Calu3 (cell line): ENCODE measurements at regions not wholly inside any gene's neighbourhood (a gene's known extent, or its start where the extent isn't known, plus 50 kb on each side); places are given as distances from the start of the nearest gene placed in this dataset.

Experiments
- BruUV-seq: library from RNA; stranded (reverse); fragments of 400-500 nt; replicated peaks from 2 replicates; lab custom pipeline; 2021; lab: Mats Ljungman, UMichigan
- CTCF ChIA-PET: fragments of 300-600 bp; sonication (Branson Sonifier 250); formaldehyde crosslinking; loops from one replicate; lab custom pipeline; 2022; ENCODE audit warnings: antibody characterized with exemption; lab: Charles Lee
- DNase-seq: peaks from one replicate; pipeline ENCODE4 v3.0.0; 2022
- H3K27ac Mint-ChIP-seq: one replicate; pipeline ENCODE4 v1.8.0; 2022; ENCODE audit warnings: mixed read lengths; ENCODE audit not compliant: unreplicated experiment
- H3K27me3 Mint-ChIP-seq: one replicate; pipeline ENCODE4 v1.8.0; 2022; ENCODE audit warnings: mixed read lengths; ENCODE audit not compliant: unreplicated experiment
- H3K36me3 Mint-ChIP-seq: one replicate; pipeline ENCODE4 v1.8.0; 2022; ENCODE audit warnings: mild to moderate bottlenecking, moderate library complexity, mixed read lengths; ENCODE audit not compliant: insufficient read depth, unreplicated experiment
- H3K4me1 Mint-ChIP-seq: one replicate; pipeline ENCODE4 v1.8.0; 2022; ENCODE audit warnings: mild to moderate bottlenecking, low read depth, mixed read lengths; ENCODE audit not compliant: unreplicated experiment
- H3K4me3 Mint-ChIP-seq: one replicate; pipeline ENCODE4 v1.8.0; 2022; ENCODE audit warnings: mild to moderate bottlenecking, low read depth, moderate library complexity, mixed read lengths; ENCODE audit not compliant: unreplicated experiment
- H3K9me3 Mint-ChIP-seq: one replicate; pipeline ENCODE4 v1.8.0; 2022; ENCODE audit warnings: low read depth, mixed read lengths; ENCODE audit not compliant: unreplicated experiment
- intact Hi-C: fragments of 100-400 bp; cut with micrococcal nuclease; formaldehyde crosslinking; loops from one replicate; pipeline ENCODE4 v1.10.0; 2022; ENCODE audit not compliant: unreplicated experiment
- TF ChIP-seq, protein P1 (sequence below): fragments of 200-600 bp; IDR thresholded peaks from one replicate; pipeline ENCODE4 v1.8.0; 2022; ENCODE audit warnings: antibody characterized with exemption; ENCODE audit not compliant: unreplicated experiment

DNA sequence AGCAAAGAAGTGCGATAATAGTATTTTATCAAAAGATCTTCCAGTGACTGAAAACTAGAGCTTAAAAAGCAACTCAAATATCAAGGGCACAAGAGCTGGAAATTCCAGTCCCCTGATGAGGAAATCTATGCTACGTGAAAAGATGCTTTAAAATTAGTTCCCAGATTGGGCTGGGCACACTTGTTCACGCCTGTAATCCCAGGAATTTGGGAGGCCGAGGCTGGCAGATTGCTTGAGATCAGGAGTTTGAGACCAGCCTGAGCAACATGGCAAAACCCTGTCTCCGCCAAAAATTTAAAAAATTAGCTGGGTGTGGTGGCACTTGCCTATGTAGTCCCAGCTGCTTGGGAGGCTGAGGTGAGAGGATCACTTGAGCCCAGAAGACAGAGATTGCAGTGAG, 138.8 kb downstream of the SEMA6D start:
- DNase-seq = no peak
- Mint-ChIP-seq H3K36me3 (no peaks in the 10 kb centered on the region), H3K4me3 (no peak overlapping the region), H3K4me1 (no peaks in the 10 kb centered on the region), H3K27ac (no peak overlapping the region), H3K9me3 (peaks cover 11% of the 10 kb centered on the region), H3K27me3 (no peaks in the 10 kb centered on the region)
- CTCF ChIA-PET = no interaction called here
- TF ChIP-seq, protein P1, sequence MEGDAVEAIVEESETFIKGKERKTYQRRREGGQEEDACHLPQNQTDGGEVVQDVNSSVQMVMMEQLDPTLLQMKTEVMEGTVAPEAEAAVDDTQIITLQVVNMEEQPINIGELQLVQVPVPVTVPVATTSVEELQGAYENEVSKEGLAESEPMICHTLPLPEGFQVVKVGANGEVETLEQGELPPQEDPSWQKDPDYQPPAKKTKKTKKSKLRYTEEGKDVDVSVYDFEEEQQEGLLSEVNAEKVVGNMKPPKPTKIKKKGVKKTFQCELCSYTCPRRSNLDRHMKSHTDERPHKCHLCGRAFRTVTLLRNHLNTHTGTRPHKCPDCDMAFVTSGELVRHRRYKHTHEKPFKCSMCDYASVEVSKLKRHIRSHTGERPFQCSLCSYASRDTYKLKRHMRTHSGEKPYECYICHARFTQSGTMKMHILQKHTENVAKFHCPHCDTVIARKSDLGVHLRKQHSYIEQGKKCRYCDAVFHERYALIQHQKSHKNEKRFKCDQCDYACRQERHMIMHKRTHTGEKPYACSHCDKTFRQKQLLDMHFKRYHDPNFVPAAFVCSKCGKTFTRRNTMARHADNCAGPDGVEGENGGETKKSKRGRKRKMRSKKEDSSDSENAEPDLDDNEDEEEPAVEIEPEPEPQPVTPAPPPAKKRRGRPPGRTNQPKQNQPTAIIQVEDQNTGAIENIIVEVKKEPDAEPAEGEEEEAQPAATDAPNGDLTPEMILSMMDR = no peak
- no TSS peak for BruUV-seq
- intact Hi-C loops = no loop called here

GRCh38 chr15:47857014-47857775, 139.9 kb downstream of the SEMA6D start:
- TF ChIP-seq, protein P1 = no peak
- no peak overlapping the region for H3K27ac Mint-ChIP-seq
- no peak for DNase-seq
- CTCF ChIA-PET = interaction anchor here (0.6 kb wide), 1 partner anchor 547 kb away, joined by 5 read pairs; no protein-coding TSS in a partner anchor
- no TSS peak for BruUV-seq
- intact Hi-C loops = no loop called here
- no peaks in the 10 kb centered on the region for H3K36me3 Mint-ChIP-seq
- H3K4me1 Mint-ChIP-seq = no peaks in the 10 kb centered on the region
- H3K9me3 Mint-ChIP-seq = peaks cover 9% of the 10 kb centered on the region
- H3K27me3 Mint-ChIP-seq = no peaks in the 10 kb centered on the region
- no peak overlapping the region for H3K4me3 Mint-ChIP-seq

- no peaks in the 10 kb centered on the region for H3K27me3 Mint-ChIP-seq
- no peak for DNase-seq
- no peak overlapping the region for H3K4me3 Mint-ChIP-seq
- H3K4me1 Mint-ChIP-seq = no peaks in the 10 kb centered on the region
- TF ChIP-seq, protein P1 = no peak
- peaks cover 9% of the 10 kb centered on the region for H3K9me3 Mint-ChIP-seq
- CTCF ChIA-PET = no interaction called here
- BruUV-seq = no TSS peak
- H3K36me3 Mint-ChIP-seq = no peaks in the 10 kb centered on the region
- intact Hi-C loops = no loop called here
- H3K27ac Mint-ChIP-seq = no peak overlapping the region
Measured at GRCh38 chr15:47857776-47858167, 140.5 kb downstream of the SEMA6D start.

- no peaks in the 10 kb centered on the region for H3K27me3 Mint-ChIP-seq
- H3K4me3 Mint-ChIP-seq = no peak overlapping the region
- CTCF ChIA-PET = no interaction called here
- DNase-seq = no peak
- TF ChIP-seq, protein P1 = no peak
- H3K36me3 Mint-ChIP-seq = no peaks in the 10 kb centered on the region
- no peaks in the 10 kb centered on the region for H3K4me1 Mint-ChIP-seq
- peaks cover 9% of the 10 kb centered on the region for H3K9me3 Mint-ChIP-seq
- no peak overlapping the region for H3K27ac Mint-ChIP-seq
- BruUV-seq = no TSS peak
- intact Hi-C loops = no loop called here
Measured at GRCh38 chr15:47861111-47861903, 144.0 kb downstream of the SEMA6D start.
